ENCODE measurements at regions not wholly inside any gene's neighbourhood (a gene's known extent, or its start where the extent isn't known, plus 50 kb on each side); places are given as distances from the start of the nearest gene placed in this dataset.
A peak's percentile ranks its signal among the peaks of the same experiment; 100 is the strongest.

DNA sequence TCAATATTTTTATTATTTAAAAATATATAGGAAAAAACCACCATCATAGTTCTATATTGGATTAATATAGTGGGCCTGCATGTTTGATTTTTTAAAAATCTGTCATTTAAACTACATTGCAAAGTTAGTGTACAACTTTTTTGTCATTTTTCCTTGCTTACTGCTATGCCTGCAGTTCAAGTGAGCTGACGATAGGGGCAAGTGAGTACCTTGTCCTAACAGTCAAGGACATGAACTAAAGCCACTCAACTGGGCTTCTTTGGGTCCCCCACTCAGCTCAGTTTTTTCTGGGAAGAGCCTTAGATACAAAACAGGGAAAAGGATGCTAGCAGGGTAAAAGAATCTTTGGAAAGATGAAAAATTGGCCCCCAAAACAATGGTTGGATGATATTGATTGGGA, 269.9 kb downstream of the MAN2A1 start:
- TF ChIP-seq CREB1 (CRISPR knock-in tag; IDR thresholded peaks at IDR 0.05; ENCODE audit: low read depth), result no peak
- TF ChIP-seq, protein P1, sequence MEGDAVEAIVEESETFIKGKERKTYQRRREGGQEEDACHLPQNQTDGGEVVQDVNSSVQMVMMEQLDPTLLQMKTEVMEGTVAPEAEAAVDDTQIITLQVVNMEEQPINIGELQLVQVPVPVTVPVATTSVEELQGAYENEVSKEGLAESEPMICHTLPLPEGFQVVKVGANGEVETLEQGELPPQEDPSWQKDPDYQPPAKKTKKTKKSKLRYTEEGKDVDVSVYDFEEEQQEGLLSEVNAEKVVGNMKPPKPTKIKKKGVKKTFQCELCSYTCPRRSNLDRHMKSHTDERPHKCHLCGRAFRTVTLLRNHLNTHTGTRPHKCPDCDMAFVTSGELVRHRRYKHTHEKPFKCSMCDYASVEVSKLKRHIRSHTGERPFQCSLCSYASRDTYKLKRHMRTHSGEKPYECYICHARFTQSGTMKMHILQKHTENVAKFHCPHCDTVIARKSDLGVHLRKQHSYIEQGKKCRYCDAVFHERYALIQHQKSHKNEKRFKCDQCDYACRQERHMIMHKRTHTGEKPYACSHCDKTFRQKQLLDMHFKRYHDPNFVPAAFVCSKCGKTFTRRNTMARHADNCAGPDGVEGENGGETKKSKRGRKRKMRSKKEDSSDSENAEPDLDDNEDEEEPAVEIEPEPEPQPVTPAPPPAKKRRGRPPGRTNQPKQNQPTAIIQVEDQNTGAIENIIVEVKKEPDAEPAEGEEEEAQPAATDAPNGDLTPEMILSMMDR (conservative IDR thresholded peaks at IDR 0.05; ENCODE audit: low read depth in 2 of 2), result peak; percentile 45 to 53
- ATAC-seq (peak; percentile 51; the same call in 2 of the 3 replicates), DNase-seq (ENCODE audit: low spot score) (peak; percentile 49)
- Mint-ChIP-seq H3K36me3 (ENCODE audit: low read depth) (no peaks in the 10 kb centered on the region), H3K4me3 (no peak overlapping the region), H3K9me3 (no peaks in the 10 kb centered on the region), H3K4me1 (0 out of 3 replicates have a peak, but pooled peaks cover 4% of the 10 kb centered on the region), H3K27me3 (ENCODE audit: insufficient read depth, low read depth, poor library complexity) (no peaks in the 10 kb centered on the region), H3K27ac (no peak overlapping the region)
- Histone ChIP-seq H3K9me2 (ENCODE audit: insufficient read depth) (no peaks in the 10 kb centered on the region), H3K4me1 (ENCODE audit: insufficient read depth) (no peaks in the 10 kb centered on the region), H3F3A (replicated peaks; ENCODE audit: low read depth) (no peaks in the 10 kb centered on the region), H3K27ac (ENCODE audit: low read depth) (no peak overlapping the region), H3K79me2 (replicated peaks; ENCODE audit: insufficient read depth) (no peaks in the 10 kb centered on the region), H3K4me2 (no peak overlapping the region), H2AFZ (0 out of 2 replicates have a peak overlapping the region, but pooled peaks have one; percentile 33), H3K36me3 (ENCODE audit: insufficient read depth) (no peaks in the 10 kb centered on the region), H3K4me3 (no peak overlapping the region), H3K27me3 (ENCODE audit: insufficient read depth) (no peaks in the 10 kb centered on the region), H4K20me1 (replicated peaks; ENCODE audit: insufficient read depth) (no peaks in the 10 kb centered on the region)

DNA sequence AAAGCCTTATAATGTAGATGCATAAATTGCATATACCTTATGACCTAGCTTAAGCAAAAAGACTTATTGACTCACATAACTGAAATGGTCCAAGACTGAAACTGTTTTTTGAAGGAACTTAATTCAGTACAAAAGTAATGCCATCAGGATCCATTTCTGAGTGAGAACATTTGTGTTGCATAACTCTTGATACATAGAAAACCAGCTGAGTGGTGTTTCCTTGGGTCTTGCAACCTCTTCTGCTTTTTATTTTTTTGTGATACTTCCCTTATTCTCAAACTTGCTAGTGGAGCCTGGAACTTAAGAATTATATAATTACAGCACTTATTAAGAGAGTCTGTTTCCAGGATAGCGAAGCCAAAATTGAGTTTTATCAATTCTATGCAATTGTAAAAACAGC, 272.0 kb downstream of the MAN2A1 start:
- Histone ChIP-seq H2AFZ (no peak overlapping the region), H3K4me1 (ENCODE audit: insufficient read depth) (no peaks in the 10 kb centered on the region), H3K4me3 (no peak overlapping the region), H3F3A (replicated peaks; ENCODE audit: low read depth) (no peaks in the 10 kb centered on the region), H4K20me1 (replicated peaks; ENCODE audit: insufficient read depth) (no peaks in the 10 kb centered on the region), H3K27ac (ENCODE audit: low read depth) (no peak overlapping the region), H3K27me3 (ENCODE audit: insufficient read depth) (no peaks in the 10 kb centered on the region), H3K36me3 (ENCODE audit: insufficient read depth) (no peaks in the 10 kb centered on the region), H3K4me2 (no peak overlapping the region), H3K9me2 (ENCODE audit: insufficient read depth) (no peaks in the 10 kb centered on the region; the same call in 1 of the 2 replicates), H3K79me2 (replicated peaks; ENCODE audit: insufficient read depth) (no peaks in the 10 kb centered on the region)
- Mint-ChIP-seq H3K9me3 (no peaks in the 10 kb centered on the region), H3K27me3 (ENCODE audit: insufficient read depth, low read depth, poor library complexity) (no peaks in the 10 kb centered on the region), H3K4me1 (0 out of 3 replicates have a peak, but pooled peaks cover 4% of the 10 kb centered on the region), H3K36me3 (ENCODE audit: low read depth) (no peaks in the 10 kb centered on the region), H3K4me3 (no peak overlapping the region), H3K27ac (no peak overlapping the region)
- ATAC-seq (no peak), DNase-seq (ENCODE audit: low spot score) (no peak)
- TF ChIP-seq POLR2AphosphoS5 (IDR thresholded peaks at IDR 0.05; ENCODE audit: low read depth), result no peak
- no peak for TF ChIP-seq JUNB (IDR thresholded peaks at IDR 0.05; ENCODE audit: unreplicated experiment)
- no peak for TF ChIP-seq ZNF331 (CRISPR knock-in tag; IDR thresholded peaks at IDR 0.05; ENCODE audit: low read depth)
- no peak for TF ChIP-seq ZNF114 (CRISPR knock-in tag; IDR thresholded peaks at IDR 0.05)
- TF ChIP-seq ETS1 (IDR thresholded peaks at IDR 0.05), result no peak
- TF ChIP-seq STAT1 (IDR thresholded peaks at IDR 0.05; ENCODE audit: unreplicated experiment), result no peak
- TF ChIP-seq EZH2phosphoT487 (IDR thresholded peaks at IDR 0.05; ENCODE audit: unreplicated experiment), result no peak
- TF ChIP-seq EZH2 (IDR thresholded peaks at IDR 0.05; ENCODE audit: low read depth, unreplicated experiment), result no peak
- TF ChIP-seq, protein P2, sequence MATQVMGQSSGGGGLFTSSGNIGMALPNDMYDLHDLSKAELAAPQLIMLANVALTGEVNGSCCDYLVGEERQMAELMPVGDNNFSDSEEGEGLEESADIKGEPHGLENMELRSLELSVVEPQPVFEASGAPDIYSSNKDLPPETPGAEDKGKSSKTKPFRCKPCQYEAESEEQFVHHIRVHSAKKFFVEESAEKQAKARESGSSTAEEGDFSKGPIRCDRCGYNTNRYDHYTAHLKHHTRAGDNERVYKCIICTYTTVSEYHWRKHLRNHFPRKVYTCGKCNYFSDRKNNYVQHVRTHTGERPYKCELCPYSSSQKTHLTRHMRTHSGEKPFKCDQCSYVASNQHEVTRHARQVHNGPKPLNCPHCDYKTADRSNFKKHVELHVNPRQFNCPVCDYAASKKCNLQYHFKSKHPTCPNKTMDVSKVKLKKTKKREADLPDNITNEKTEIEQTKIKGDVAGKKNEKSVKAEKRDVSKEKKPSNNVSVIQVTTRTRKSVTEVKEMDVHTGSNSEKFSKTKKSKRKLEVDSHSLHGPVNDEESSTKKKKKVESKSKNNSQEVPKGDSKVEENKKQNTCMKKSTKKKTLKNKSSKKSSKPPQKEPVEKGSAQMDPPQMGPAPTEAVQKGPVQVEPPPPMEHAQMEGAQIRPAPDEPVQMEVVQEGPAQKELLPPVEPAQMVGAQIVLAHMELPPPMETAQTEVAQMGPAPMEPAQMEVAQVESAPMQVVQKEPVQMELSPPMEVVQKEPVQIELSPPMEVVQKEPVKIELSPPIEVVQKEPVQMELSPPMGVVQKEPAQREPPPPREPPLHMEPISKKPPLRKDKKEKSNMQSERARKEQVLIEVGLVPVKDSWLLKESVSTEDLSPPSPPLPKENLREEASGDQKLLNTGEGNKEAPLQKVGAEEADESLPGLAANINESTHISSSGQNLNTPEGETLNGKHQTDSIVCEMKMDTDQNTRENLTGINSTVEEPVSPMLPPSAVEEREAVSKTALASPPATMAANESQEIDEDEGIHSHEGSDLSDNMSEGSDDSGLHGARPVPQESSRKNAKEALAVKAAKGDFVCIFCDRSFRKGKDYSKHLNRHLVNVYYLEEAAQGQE (IDR thresholded peaks at IDR 0.05; ENCODE audit: unreplicated experiment), result no peak
- TF ChIP-seq CREB1 (CRISPR knock-in tag; IDR thresholded peaks at IDR 0.05; ENCODE audit: low read depth), result no peak
- no peak for TF ChIP-seq NANOG (IDR thresholded peaks at IDR 0.05; ENCODE audit: borderline replicate concordance)

All from GM23338 (cell line).